ENCODE measurements at regions not wholly inside any gene's neighbourhood (a gene's known extent, or its start where the extent isn't known, plus 50 kb on each side); places are given as distances from the start of the nearest gene placed in this dataset.

DNA sequence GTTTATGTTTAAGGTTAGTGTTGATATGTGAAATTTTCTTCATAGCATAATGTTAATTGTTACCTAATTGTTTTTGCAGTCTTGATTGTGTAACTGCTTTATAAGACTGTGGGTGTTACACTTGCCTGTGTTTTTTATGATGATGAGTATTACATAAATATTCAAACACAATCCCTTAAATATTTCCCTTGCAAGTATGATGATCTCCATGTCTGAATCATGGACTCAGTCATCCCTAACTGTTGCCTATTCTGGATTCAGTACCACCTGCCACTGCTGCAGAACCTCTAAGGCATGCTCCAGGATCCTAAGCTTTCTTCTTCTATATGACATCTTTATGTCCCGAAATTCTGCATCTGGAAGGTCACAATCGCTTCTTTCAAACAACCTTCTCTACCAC lies 246.3 kb upstream of the CLEC14A start:
- no peak for DNase-seq (ENCODE audit: low read depth)
- H3K4me3 ChIP-seq (ENCODE audit: low read length), result no peak overlapping the region
- TF ChIP-seq, protein P1, sequence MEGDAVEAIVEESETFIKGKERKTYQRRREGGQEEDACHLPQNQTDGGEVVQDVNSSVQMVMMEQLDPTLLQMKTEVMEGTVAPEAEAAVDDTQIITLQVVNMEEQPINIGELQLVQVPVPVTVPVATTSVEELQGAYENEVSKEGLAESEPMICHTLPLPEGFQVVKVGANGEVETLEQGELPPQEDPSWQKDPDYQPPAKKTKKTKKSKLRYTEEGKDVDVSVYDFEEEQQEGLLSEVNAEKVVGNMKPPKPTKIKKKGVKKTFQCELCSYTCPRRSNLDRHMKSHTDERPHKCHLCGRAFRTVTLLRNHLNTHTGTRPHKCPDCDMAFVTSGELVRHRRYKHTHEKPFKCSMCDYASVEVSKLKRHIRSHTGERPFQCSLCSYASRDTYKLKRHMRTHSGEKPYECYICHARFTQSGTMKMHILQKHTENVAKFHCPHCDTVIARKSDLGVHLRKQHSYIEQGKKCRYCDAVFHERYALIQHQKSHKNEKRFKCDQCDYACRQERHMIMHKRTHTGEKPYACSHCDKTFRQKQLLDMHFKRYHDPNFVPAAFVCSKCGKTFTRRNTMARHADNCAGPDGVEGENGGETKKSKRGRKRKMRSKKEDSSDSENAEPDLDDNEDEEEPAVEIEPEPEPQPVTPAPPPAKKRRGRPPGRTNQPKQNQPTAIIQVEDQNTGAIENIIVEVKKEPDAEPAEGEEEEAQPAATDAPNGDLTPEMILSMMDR (IDR thresholded peaks at IDR 0.05; ENCODE audit: insufficient read depth, low read depth, low read length, missing control alignments), result no peak

DNA sequence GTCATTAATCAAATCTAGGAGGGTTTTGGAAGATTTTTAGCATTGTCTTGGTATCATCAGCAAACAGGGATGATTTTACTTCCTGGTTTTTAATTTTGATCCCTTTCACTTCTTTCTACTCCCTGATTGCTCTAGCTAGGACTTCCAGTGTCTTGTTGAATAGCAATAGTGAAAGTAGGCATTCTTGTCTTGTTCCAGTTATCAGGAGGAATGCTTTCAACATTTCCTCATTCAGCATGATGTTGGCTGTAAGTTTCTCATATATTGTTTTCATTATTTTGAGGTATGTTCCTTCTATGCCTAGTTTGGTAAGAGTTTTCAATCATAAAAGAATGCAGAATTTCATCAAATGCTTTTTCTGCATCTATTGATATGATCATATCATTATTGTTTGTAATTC lies 244.2 kb upstream of the CLEC14A start:
- TF ChIP-seq, protein P1 (IDR thresholded peaks at IDR 0.05; ENCODE audit: insufficient read depth, low read depth, low read length, missing control alignments), result no peak
- no peak overlapping the region for H3K4me3 ChIP-seq (ENCODE audit: low read length)
- no peak for DNase-seq (ENCODE audit: low read depth)

DNA sequence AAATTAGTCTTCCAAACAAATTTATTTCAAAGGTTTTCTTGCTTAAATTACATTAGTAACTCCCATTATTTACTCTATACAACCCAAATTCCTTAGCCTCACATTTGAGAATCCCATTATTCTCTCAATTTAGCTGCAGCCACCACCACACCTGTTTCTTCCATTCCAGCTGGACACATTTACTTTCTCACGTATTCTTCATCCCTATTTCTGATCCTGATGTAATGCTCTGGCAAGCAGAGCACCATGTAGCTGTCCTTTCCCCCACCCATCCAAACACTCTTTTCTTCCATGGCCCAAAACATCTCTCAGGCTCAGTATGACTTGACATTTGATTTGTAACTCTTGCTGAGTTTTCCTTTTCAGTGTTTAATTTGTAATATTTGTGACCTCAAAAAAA lies 240.2 kb upstream of the CLEC14A start:
- TF ChIP-seq, protein P1 (IDR thresholded peaks at IDR 0.05; ENCODE audit: insufficient read depth, low read depth, low read length, missing control alignments), result no peak
- no peak for DNase-seq (ENCODE audit: low read depth)
- H3K4me3 ChIP-seq (ENCODE audit: low read length), result no peak overlapping the region

DNA sequence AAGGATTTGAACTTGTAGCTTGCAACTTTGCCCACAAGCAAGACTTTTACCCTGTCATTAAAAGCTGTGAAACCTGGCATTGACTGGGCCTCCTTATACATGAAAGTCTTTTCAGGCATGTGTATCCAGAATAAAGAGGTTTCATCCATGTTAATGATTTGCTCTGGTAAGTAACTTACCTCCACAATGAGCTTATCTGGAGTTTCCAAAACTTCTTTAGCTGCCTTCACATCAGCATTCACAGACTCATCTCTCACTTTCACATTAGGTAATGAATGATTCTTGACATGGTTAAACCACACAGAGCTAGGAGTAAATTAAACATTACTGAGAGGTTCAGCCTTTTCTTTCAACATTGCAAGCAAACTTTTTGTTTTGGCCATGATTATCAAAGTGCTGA lies 234.4 kb upstream of the CLEC14A start:
- no peak overlapping the region for H3K4me3 ChIP-seq (ENCODE audit: low read length)
- TF ChIP-seq, protein P1 (IDR thresholded peaks at IDR 0.05; ENCODE audit: insufficient read depth, low read depth, low read length, missing control alignments), result no peak

DNA sequence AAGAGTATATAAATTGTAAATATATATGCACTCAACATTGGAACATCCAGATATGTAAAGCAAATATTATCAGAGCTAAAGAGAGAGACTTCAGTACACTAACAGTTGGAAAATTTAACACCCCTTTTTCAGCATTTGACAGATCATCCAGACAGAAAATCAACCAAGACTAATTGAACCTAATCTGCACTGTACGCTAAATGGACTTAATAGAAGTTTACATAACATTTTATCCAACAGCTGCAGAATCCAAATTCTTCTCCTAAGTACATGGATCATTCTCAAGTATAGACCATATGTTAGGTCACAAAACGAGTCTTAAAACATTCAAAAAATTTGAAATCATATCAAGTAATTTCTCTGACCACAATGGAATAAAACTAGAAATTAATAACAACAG lies 229.1 kb upstream of the CLEC14A start:
- no peak for DNase-seq (ENCODE audit: low read depth)
- no peak overlapping the region for H3K4me3 ChIP-seq (ENCODE audit: low read length)
- TF ChIP-seq, protein P1 (IDR thresholded peaks at IDR 0.05; ENCODE audit: insufficient read depth, low read depth, low read length, missing control alignments), result no peak

More for the DNA sequence above, 234.4 kb upstream of the CLEC14A start:
- no peak for DNase-seq (ENCODE audit: low read depth)

DNA sequence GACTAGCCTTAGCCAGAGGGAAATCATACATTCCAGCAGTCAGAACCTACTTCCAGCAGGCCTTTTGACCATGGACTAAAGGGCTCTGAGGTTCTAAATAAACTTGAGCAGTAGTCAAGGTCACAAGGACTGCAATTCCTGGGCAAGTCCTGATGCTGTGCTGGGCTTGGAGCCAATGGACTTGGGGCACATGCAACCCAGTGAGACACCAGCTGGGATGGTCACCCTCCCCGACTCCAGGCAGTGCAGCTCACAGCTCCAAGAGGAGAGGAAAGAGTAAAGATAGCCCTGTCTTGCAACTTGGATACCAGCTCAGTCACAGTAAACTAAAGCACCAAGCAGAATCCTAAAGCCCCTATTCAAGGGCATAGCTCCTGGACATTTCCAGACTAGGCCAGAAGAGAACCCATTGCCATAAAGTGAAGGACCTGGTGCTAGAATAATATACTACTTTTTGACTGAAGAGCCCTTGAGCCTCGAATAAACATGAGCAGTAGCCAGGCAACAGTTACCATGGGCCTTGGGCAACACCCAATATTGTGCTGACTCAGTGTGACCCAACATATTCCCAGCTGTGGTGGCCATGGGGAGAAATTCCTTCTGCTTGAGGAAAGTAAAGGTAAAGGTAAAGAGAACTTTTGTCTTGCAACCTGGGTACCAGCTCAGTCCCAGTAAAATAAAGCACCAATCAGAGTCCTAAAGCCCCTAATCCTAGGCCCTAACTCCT lies 226.2 kb upstream of the CLEC14A start:
- no peak overlapping the region for H3K4me3 ChIP-seq (ENCODE audit: low read length)
- peak; percentile 8 for DNase-seq (ENCODE audit: low read depth)
- TF ChIP-seq, protein P1 (IDR thresholded peaks at IDR 0.05; ENCODE audit: insufficient read depth, low read depth, low read length, missing control alignments), result no peak

DNA sequence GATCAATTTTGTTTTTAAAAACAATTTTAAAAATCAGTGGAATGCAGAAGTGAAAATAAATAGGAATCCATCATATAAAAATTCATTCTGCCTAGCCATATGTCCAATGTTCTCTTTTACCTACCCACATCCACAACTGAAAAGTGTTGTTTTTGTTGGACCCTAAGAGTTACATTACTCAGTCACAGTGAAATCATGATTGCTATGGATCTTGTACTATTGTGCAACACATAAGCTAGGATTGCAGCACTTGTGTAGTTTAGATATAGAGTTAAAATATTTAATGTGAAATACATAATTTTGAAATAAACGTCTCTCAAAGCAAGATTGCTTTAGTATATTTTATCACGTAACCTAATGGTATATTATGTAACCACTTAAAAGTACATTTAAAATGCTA lies 213.3 kb upstream of the CLEC14A start:
- TF ChIP-seq, protein P1 (IDR thresholded peaks at IDR 0.05; ENCODE audit: insufficient read depth, low read depth, low read length, missing control alignments), result no peak
- no peak for DNase-seq (ENCODE audit: low read depth)
- no peak overlapping the region for H3K4me3 ChIP-seq (ENCODE audit: low read length)
